ENCODE measurements at regions not wholly inside any gene's neighbourhood (a gene's known extent, or its start where the extent isn't known, plus 50 kb on each side); places are given as distances from the start of the nearest gene placed in this dataset.

- Histone ChIP-seq H3K27me3 (no peaks in the 10 kb centered on the region), H3K9me3 (no peaks in the 10 kb centered on the region), H3K36me3 (no peaks in the 10 kb centered on the region), H3K27ac (no peak overlapping the region), H3K4me1 (no peaks in the 10 kb centered on the region), H3K4me3 (no peak overlapping the region)
- DNase-seq (ENCODE audit: low spot score): no peak
- TF ChIP-seq CTCF (IDR thresholded peaks at IDR 0.05): no peak
These were observed 441.0 kb upstream of the MAP2 start for GRCh38 chr2:208982831-208983230.

GRCh38 chr2:208983486-208983885 lies 440.4 kb upstream of the MAP2 start:
- Histone ChIP-seq H3K9me3 (no peaks in the 10 kb centered on the region), H3K4me3 (no peak overlapping the region), H3K36me3 (no peaks in the 10 kb centered on the region), H3K27ac (no peak overlapping the region), H3K4me1 (no peaks in the 10 kb centered on the region), H3K27me3 (no peaks in the 10 kb centered on the region)
- TF ChIP-seq CTCF (IDR thresholded peaks at IDR 0.05): no peak
- no peak for DNase-seq (ENCODE audit: low spot score)

GRCh38 chr2:208984376-208985090 lies 439.3 kb upstream of the MAP2 start:
- Histone ChIP-seq H3K27ac (no peak overlapping the region), H3K9me3 (no peaks in the 10 kb centered on the region), H3K4me1 (no peaks in the 10 kb centered on the region), H3K27me3 (no peaks in the 10 kb centered on the region), H3K36me3 (no peaks in the 10 kb centered on the region), H3K4me3 (no peak overlapping the region)
- TF ChIP-seq CTCF (IDR thresholded peaks at IDR 0.05): no peak
- DNase-seq (ENCODE audit: low spot score): no peak

- no peak overlapping the region for H3K27ac ChIP-seq
- H3K27me3 ChIP-seq: no peaks in the 10 kb centered on the region
- no peaks in the 10 kb centered on the region for H3K9me3 ChIP-seq
- no peaks in the 10 kb centered on the region for H3K36me3 ChIP-seq
- no peak for TF ChIP-seq CTCF (IDR thresholded peaks at IDR 0.05)
- H3K4me1 ChIP-seq: no peaks in the 10 kb centered on the region
- H3K4me3 ChIP-seq: no peak overlapping the region
- DNase-seq (ENCODE audit: low spot score): no peak
These were observed 438.2 kb upstream of the MAP2 start for GRCh38 chr2:208985644-208986043.

GRCh38 chr2:208990716-208991115 lies 433.1 kb upstream of the MAP2 start:
- TF ChIP-seq CTCF (IDR thresholded peaks at IDR 0.05): no peak
- Histone ChIP-seq H3K36me3 (no peaks in the 10 kb centered on the region), H3K27ac (no peak overlapping the region), H3K4me1 (no peaks in the 10 kb centered on the region), H3K4me3 (no peak overlapping the region), H3K27me3 (no peaks in the 10 kb centered on the region), H3K9me3 (no peaks in the 10 kb centered on the region)
- no peak for DNase-seq (ENCODE audit: low spot score)

- no peak for DNase-seq (ENCODE audit: low spot score)
- no peaks in the 10 kb centered on the region for H3K9me3 ChIP-seq
- no peak overlapping the region for H3K4me3 ChIP-seq
- no peaks in the 10 kb centered on the region for H3K27me3 ChIP-seq
- no peak for TF ChIP-seq CTCF (IDR thresholded peaks at IDR 0.05)
- no peaks in the 10 kb centered on the region for H3K4me1 ChIP-seq
- no peaks in the 10 kb centered on the region for H3K36me3 ChIP-seq
- no peak overlapping the region for H3K27ac ChIP-seq
These were observed 423.9 kb upstream of the MAP2 start for GRCh38 chr2:208999911-209000310.
